K562 (cell line): ENCODE measurements at regions not wholly inside any gene's neighbourhood (a gene's known extent, or its start where the extent isn't known, plus 50 kb on each side); places are given as distances from the start of the nearest gene placed in this dataset.

Experiments used
- ATAC-seq: fragments of 200-7000 bp; cut with Tn5 transposase; 3 replicates; pipeline ENCODE4 v1.9.1; 2020; ENCODE audit warnings: moderate library complexity
- BruUV-seq: library from RNA; stranded (reverse); fragments of 400-500 nt; replicated peaks from 2 replicates; lab custom pipeline; 2021; lab: Mats Ljungman, UMichigan
- CTCF ChIA-PET: fragments of 300-600 bp; formaldehyde crosslinking; extraction: SDS; loops from one replicate; lab custom pipeline; 2021; ENCODE audit warnings: low intra/inter-chr PET ratio; lab: Yijun Ruan, JAX
- POLR2A ChIA-PET: fragments of 300-600, 350-650 bp; sonication (Branson Sonifier 250); formaldehyde crosslinking; extraction: SDS; loops from one replicate; lab custom pipeline; 2021; ENCODE audit warnings: antibody characterized with exemption, inconsistent platforms; lab: Yijun Ruan, JAX
- DNase-seq, 4 experiments: peaks; one replicate each; pipeline versions ENCODE4 v3.0.0 to v3.0.0-alpha.2; 2011 to 2018; ENCODE audit warnings: low spot score in 3 of 4, mixed read lengths in 3 of 4; ENCODE audit errors: extremely low read depth in 1 of 4
- FAIRE-seq: peaks from 2 replicates; lab custom pipeline; 2011; peaks lifted over from hg19 to GRCh38; lab: Jason Lieb, UNC
- H2AFZ ChIP-seq: 2 replicates; pipeline ENCODE4 v1.6.0; 2011; ENCODE audit warnings: low read depth, low read length, control low read depth, inconsistent platforms
- H3K27ac ChIP-seq: fragments of 200-600 bp; 3 replicates; pipeline ENCODE4 v1.8.0; 2011; ENCODE audit warnings: low read depth, mild to moderate bottlenecking, control low read depth, inconsistent platforms, low read length, moderate library complexity, mixed read lengths; ENCODE audit errors: extremely low read depth
- H3K27me3 ChIP-seq, 2 experiments: fragments of 300-600 bp in 1 of 2; 2 replicates in 1 of 2; 3 replicates in 1 of 2; pipeline versions ENCODE4 v1.6.0 to v1.8.0; 2011; ENCODE audit warnings: inconsistent platforms in 2 of 2, low read length in 2 of 2, mild to moderate bottlenecking in 1 of 2, mixed read lengths in 1 of 2, moderate library complexity in 1 of 2; ENCODE audit not compliant: control insufficient read depth in 2 of 2, insufficient read depth in 2 of 2
- H3K36me3 ChIP-seq: fragments of 300-600 bp; 3 replicates; pipeline ENCODE4 v1.8.0; 2011; ENCODE audit warnings: mild to moderate bottlenecking, low read length, inconsistent platforms; ENCODE audit not compliant: control insufficient read depth, insufficient read depth
- H3K4me1 ChIP-seq, 2 experiments: fragments of 200-600 bp in 1 of 2; replicated peaks in 1 of 2; 2 replicates in 1 of 2; 3 replicates in 1 of 2; pipeline versions ENCODE4 v1.5.1 to v1.8.0; 2011; ENCODE audit warnings: inconsistent platforms in 2 of 2, low read length in 2 of 2, mild to moderate bottlenecking in 1 of 2, mixed read lengths in 1 of 2, moderate library complexity in 1 of 2; ENCODE audit not compliant: control insufficient read depth in 2 of 2, insufficient read depth in 2 of 2
- H3K4me2 ChIP-seq: 2 replicates; pipeline ENCODE4 v1.6.1; 2011; ENCODE audit warnings: low read length, control low read depth, inconsistent platforms, mixed read lengths; ENCODE audit not compliant: insufficient read depth
- H3K4me3 ChIP-seq: fragments of 200-600 bp; sonication (generic), shearing (Covaris generic); 2 replicates; pipeline ENCODE4 v1.5.1; 2016; ENCODE audit warnings: control low read depth, inconsistent platforms
- H3K79me2 ChIP-seq: fragments of 200-600 bp; 3 replicates; pipeline ENCODE4 v1.8.0; 2011; ENCODE audit warnings: low read length, inconsistent platforms; ENCODE audit not compliant: control insufficient read depth, insufficient read depth
- H3K9ac ChIP-seq, 2 experiments: 2 replicates each; pipeline versions ENCODE4 v1.6.0 to v1.6.1; 2011; ENCODE audit warnings: low read depth in 2 of 2, low read length in 2 of 2, control low read depth in 1 of 2, inconsistent platforms in 1 of 2, mild to moderate bottlenecking in 1 of 2, mixed read lengths in 1 of 2; ENCODE audit not compliant: insufficient read depth in 1 of 2
- H3K9me1 ChIP-seq: one replicate; pipeline ENCODE4 v1.6.0; 2011; ENCODE audit warnings: inconsistent platforms, mild to moderate bottlenecking, low read length, moderate library complexity; ENCODE audit not compliant: control insufficient read depth, insufficient read depth
- H3K9me3 ChIP-seq: replicated peaks from 2 replicates; pipeline ENCODE4 v1.5.1; 2011; ENCODE audit warnings: low read depth, low read length, inconsistent platforms; ENCODE audit not compliant: control insufficient read depth, insufficient read depth
- H4K20me1 ChIP-seq: replicated peaks from 2 replicates; pipeline ENCODE4 v1.6.1; 2011; ENCODE audit warnings: low read length, inconsistent platforms, mixed read lengths; ENCODE audit not compliant: control insufficient read depth, insufficient read depth
- FOXK1 ChIP-seq: sonication (generic); formaldehyde crosslinking; IDR thresholded peaks from 2 replicates; pipeline ENCODE4 v1.8.0; 2022; ENCODE audit warnings: missing genetic modification reagents, mild to moderate bottlenecking, borderline replicate concordance
- NFYB ChIP-seq: IDR thresholded peaks from 2 replicates; pipeline ENCODE4 v1.6.1; 2011; ENCODE audit warnings: mild to moderate bottlenecking, moderate library complexity; ENCODE audit not compliant: insufficient read length; ENCODE audit errors: extremely low read depth
- SFPQ ChIP-seq: fragments of 200-400 bp; formaldehyde crosslinking; IDR thresholded peaks from 2 replicates; pipeline ENCODE4 v1.6.1; 2017; ENCODE audit warnings: mild to moderate bottlenecking, low read depth, low read length, moderate library complexity
- ZBTB11 ChIP-seq, 3 experiments: fragments of 200-800 bp in 1 of 3; fragments of 250-450 bp in 1 of 3; fragments of 450-650 bp in 1 of 3; sonication (Bioruptor Pico) in 1 of 3; sonication (Bioruptor generic) in 1 of 3; formaldehyde crosslinking in 1 of 3; IDR thresholded peaks; 2 replicates each; pipeline versions ENCODE4 v1.6.1 to v1.8.0; 2016 to 2022; ENCODE audit warnings: mild to moderate bottlenecking in 2 of 3, missing genetic modification characterization in 2 of 3, missing compliant biosample characterization in 1 of 3, moderate library complexity in 1 of 3
- ZNF354B ChIP-seq: fragments of 250-450 bp; sonication (Bioruptor Pico); IDR thresholded peaks from 2 replicates; pipeline ENCODE4 v1.4.0; 2020
- ZNF507 ChIP-seq: conservative IDR thresholded peaks from 2 replicates; pipeline ENCODE4 v1.6.1; 2017; ENCODE audit warnings: missing genetic modification characterization, missing compliant biosample characterization
- WGBS: fragments of 100-300 bp; shearing (Covaris generic); methylation state at CpG from one replicate; pipeline ENCODE4 v1.1.6; 2016; ENCODE audit warnings: low coverage, mixed read lengths; ENCODE audit not compliant: insufficient coverage; ENCODE audit errors: missing lambda C conversion rate; 5-methylcytosine and 5-hydroxymethylcytosine counted together
- in situ Hi-C: fragments of 300-500 bp; cut with MboI; formaldehyde crosslinking; loops from 4 replicates; pipeline ENCODE4 v1.15.0; 2018; ENCODE audit warnings: inconsistent platforms, mixed read lengths
- intact Hi-C: fragments of 100-400 bp; cut with micrococcal nuclease; formaldehyde crosslinking; loops from 2 replicates; pipeline ENCODE4 v1.14.2; 2022

- TF ChIP-seq ZBTB11 (CRISPR knock-in tag; IDR thresholded peaks at IDR 0.05) (no peak), SFPQ (no peak), NFYB (no peak), FOXK1 (CRISPR knock-in tag) (no peak)
These were observed 101.3 kb upstream of the KCNE2 start (continued) for GRCh38 chr21:34262469-34262845.

GRCh38 chr21:34263629-34264028, 100.2 kb upstream of the KCNE2 start:
- FAIRE-seq (no peak), ATAC-seq (no peak), DNase-seq (no peak)
- Histone ChIP-seq H2AFZ (no peak overlapping the region), H3K79me2 (no peaks in the 10 kb centered on the region), H3K9ac (no peak overlapping the region), H3K9me3 (no peaks in the 10 kb centered on the region), H3K27me3 (peaks cover 8% of the 10 kb centered on the region in 2 experiments; a peak in 4 of 5 replicates), H4K20me1 (no peaks in the 10 kb centered on the region), H3K4me2 (no peak overlapping the region), H3K27ac (no peak overlapping the region), H3K4me3 (no peak overlapping the region), H3K36me3 (no peaks in the 10 kb centered on the region), H3K4me1 (no peaks in the 10 kb centered on the region), H3K9me1 (no peaks in the 10 kb centered on the region)
- TF ChIP-seq ZNF507 (tag) (peak; percentile 97), NFYB (no peak), ZNF354B (CRISPR knock-in tag) (peak; percentile 46; the same call in 1 of the 2 replicates)
- POLR2A ChIA-PET: no interaction called here
- in situ Hi-C loops (no loop called here), intact Hi-C loops (no loop called here)
- no TSS peak for BruUV-seq
- WGBS: 0% methylated on average over 2 of the region's 2 CpGs
- CTCF ChIA-PET: no interaction called here
